ENCODE measurements at regions not wholly inside any gene's neighbourhood (a gene's known extent, or its start where the extent isn't known, plus 50 kb on each side); places are given as distances from the start of the nearest gene placed in this dataset.

GRCh38 chr15:93803421-93804152 is 427.8 kb upstream of the MCTP2 start:
- peaks cover 11% of the 10 kb centered on the region for H3K27me3 Mint-ChIP-seq (ENCODE audit: low read depth, poor library complexity)
- H3K36me3 Mint-ChIP-seq (ENCODE audit: low read depth): no peaks in the 10 kb centered on the region
- TF ChIP-seq CTCF (IDR thresholded peaks at IDR 0.05): no peak
- H3K4me1 Mint-ChIP-seq: peaks cover 5% of the 10 kb centered on the region
- no peaks in the 10 kb centered on the region for H3K9me3 Mint-ChIP-seq
- DNase-seq: peak; percentile 3
- peak overlapping the region; percentile 71 for H3K27ac Mint-ChIP-seq
- no peak overlapping the region for H3K4me3 Mint-ChIP-seq

- H3K27ac Mint-ChIP-seq: no peak overlapping the region
- H3K9me3 Mint-ChIP-seq: peaks cover 3% of the 10 kb centered on the region
- TF ChIP-seq CTCF (IDR thresholded peaks at IDR 0.05): no peak
- peaks cover 5% of the 10 kb centered on the region for H3K4me1 Mint-ChIP-seq
- H3K36me3 Mint-ChIP-seq (ENCODE audit: low read depth): no peaks in the 10 kb centered on the region
- DNase-seq: no peak
- peaks cover 11% of the 10 kb centered on the region for H3K27me3 Mint-ChIP-seq (ENCODE audit: low read depth, poor library complexity)
- H3K4me3 Mint-ChIP-seq: no peak overlapping the region
Observed at GRCh38 chr15:93801206-93801605, 430.2 kb upstream of the MCTP2 start.

GRCh38 chr15:93800805-93801204 is 430.6 kb upstream of the MCTP2 start:
- no peak for DNase-seq
- no peak overlapping the region for H3K27ac Mint-ChIP-seq
- no peaks in the 10 kb centered on the region for H3K36me3 Mint-ChIP-seq (ENCODE audit: low read depth)
- H3K4me3 Mint-ChIP-seq: no peak overlapping the region
- peaks cover 5% of the 10 kb centered on the region for H3K4me1 Mint-ChIP-seq
- H3K9me3 Mint-ChIP-seq: peaks cover 7% of the 10 kb centered on the region
- TF ChIP-seq CTCF (IDR thresholded peaks at IDR 0.05): no peak
- peaks cover 11% of the 10 kb centered on the region for H3K27me3 Mint-ChIP-seq (ENCODE audit: low read depth, poor library complexity)

GRCh38 chr15:93789441-93789840 is 441.9 kb upstream of the MCTP2 start:
- Mint-ChIP-seq H3K4me1 (no peaks in the 10 kb centered on the region), H3K36me3 (ENCODE audit: low read depth) (no peaks in the 10 kb centered on the region), H3K9me3 (peaks cover 27% of the 10 kb centered on the region), H3K4me3 (no peak overlapping the region), H3K27ac (no peak overlapping the region), H3K27me3 (ENCODE audit: low read depth, poor library complexity) (peaks cover 4% of the 10 kb centered on the region)
- DNase-seq: no peak
- TF ChIP-seq CTCF (IDR thresholded peaks at IDR 0.05): no peak

GRCh38 chr15:93780073-93780472 is 451.3 kb upstream of the MCTP2 start:
- DNase-seq: no peak
- H3K27ac Mint-ChIP-seq: no peak overlapping the region
- H3K4me3 Mint-ChIP-seq: no peak overlapping the region
- no peak for TF ChIP-seq CTCF (IDR thresholded peaks at IDR 0.05)
- H3K27me3 Mint-ChIP-seq (ENCODE audit: low read depth, poor library complexity): peaks cover 4% of the 10 kb centered on the region
- H3K9me3 Mint-ChIP-seq: peaks cover 5% of the 10 kb centered on the region
- no peaks in the 10 kb centered on the region for H3K4me1 Mint-ChIP-seq
- H3K36me3 Mint-ChIP-seq (ENCODE audit: low read depth): no peaks in the 10 kb centered on the region

GRCh38 chr15:93779341-93779740 is 452.0 kb upstream of the MCTP2 start:
- TF ChIP-seq CTCF (IDR thresholded peaks at IDR 0.05): no peak
- Mint-ChIP-seq H3K36me3 (ENCODE audit: low read depth) (no peaks in the 10 kb centered on the region), H3K27me3 (ENCODE audit: low read depth, poor library complexity) (peaks cover 5% of the 10 kb centered on the region), H3K4me3 (no peak overlapping the region), H3K4me1 (peaks cover 6% of the 10 kb centered on the region), H3K27ac (no peak overlapping the region), H3K9me3 (peaks cover 5% of the 10 kb centered on the region)
- no peak for DNase-seq

Data from nephron progenitor cell (in vitro differentiated cells).